ENCODE measurements at regions not wholly inside any gene's neighbourhood (a gene's known extent, or its start where the extent isn't known, plus 50 kb on each side); places are given as distances from the start of the nearest gene placed in this dataset.

DNA sequence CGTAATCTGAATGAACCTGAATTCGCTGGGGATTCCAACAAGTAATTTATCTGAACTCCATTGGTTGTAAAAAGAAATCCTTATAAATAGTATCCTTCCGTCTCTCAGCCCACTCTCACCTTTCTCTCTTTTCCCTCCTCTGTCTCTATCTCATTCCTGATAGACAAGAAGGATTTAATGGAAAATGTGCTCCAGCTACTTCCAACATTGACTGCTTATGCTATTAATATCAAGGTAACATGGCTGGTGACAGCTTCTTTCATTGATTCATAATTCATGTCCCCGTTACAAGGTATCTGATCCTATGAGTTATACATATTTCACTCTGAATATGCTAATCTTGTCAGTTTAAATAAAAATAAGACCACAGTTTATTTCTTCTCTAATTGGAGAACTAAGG lies 326.8 kb downstream of the RASEF start:
- TF ChIP-seq CTCF (IDR thresholded peaks at IDR 0.05; ENCODE audit: insufficient read depth, low read length, poor library complexity, severe bottlenecking) (no peak), EZH2phosphoT487 (conservative IDR thresholded peaks at IDR 0.05; ENCODE audit: low read length) (no peak)
